ENCODE measurements at regions not wholly inside any gene's neighbourhood (a gene's known extent, or its start where the extent isn't known, plus 50 kb on each side); places are given as distances from the start of the nearest gene placed in this dataset.

DNA sequence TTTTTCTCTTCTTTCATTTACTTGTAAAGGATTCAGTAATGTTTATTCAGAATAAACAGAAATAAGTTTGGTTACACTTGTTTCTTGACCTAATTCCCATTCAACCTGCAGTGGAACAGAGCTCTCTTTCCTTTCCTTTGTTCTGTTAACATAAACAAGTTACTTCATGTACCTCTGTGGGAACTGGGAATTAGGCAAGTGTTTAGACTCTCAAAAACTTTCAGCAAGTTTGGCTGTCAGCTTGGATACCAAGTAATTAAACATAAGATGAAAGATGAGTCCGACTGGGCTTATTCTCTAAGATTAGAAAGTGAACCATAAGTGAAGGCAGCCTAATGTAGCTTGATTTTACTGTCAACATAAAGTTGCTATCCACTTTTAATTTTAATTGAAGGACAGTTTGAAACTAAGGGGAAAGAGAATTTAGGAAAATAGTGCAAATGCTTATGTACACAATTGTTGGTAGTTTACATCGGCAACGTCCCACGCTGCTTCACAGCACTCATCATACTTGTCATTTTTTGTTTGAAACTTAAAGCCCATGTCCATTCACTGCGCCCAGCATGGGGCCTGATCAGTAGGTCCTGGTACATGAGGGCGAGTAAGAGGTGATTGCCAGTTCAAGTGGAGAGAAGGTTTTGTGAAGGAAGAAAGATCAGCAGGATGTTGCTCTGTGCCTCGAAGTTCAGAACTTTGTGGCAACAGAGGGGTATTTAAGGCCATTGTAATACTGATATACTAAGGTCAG is 113.0 kb downstream of the PLEKHG1 start:
- no peak for DNase-seq (ENCODE audit: low spot score)

DNA sequence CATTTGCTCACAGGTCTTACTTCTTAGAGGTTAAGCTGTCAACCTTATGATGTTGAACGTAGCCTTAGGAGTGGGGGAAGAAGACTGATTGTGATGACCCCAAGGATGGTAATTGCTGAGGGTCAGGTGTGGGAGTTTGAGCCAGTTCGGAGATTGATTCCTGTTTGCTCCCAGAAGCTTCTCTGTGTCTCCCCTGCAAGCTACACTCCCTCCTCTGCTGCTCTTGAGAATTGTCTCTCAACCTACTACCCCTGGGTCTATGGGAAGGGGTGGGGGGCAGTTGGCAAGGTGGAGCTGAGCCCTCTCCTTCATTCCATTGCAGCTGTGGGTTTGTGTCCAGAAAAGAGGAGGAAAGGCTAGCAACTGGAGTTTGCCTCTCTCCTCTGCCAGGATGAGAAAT is 113.8 kb downstream of the PLEKHG1 start:
- no peak for DNase-seq (ENCODE audit: low spot score)

DNA sequence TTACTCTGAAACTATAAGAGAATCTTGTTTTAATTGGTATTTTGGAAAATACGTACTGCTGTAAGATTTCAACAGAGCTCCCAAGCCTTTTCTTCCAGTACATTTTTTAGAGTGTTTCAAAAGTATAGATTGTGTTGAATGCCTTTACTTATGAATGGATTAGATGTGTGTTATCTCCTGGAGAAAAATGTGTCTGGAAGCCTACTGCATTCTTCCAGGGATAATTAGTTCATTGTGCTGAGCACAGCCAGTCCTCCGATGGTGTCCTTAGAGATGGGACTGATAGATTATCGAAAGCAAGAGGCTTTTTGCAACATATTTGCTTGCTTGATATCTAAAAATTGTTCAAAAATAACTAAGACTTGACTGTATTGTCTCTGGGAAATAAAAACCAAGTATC is 114.2 kb downstream of the PLEKHG1 start:
- DNase-seq (ENCODE audit: low spot score): no peak

GRCh38 chr6:150715133-150715532 is 115.4 kb downstream of the PLEKHG1 start:
- DNase-seq (ENCODE audit: low spot score): no peak

- DNase-seq (ENCODE audit: low spot score): no peak
Observed at GRCh38 chr6:150717419-150717818, 117.7 kb downstream of the PLEKHG1 start.

- no peak for DNase-seq (ENCODE audit: low spot score)
Observed at GRCh38 chr6:150719099-150719766, 119.5 kb downstream of the PLEKHG1 start.

- DNase-seq (ENCODE audit: low spot score): no peak
Observed at GRCh38 chr6:150719831-150720230, 120.1 kb downstream of the PLEKHG1 start.

DNA sequence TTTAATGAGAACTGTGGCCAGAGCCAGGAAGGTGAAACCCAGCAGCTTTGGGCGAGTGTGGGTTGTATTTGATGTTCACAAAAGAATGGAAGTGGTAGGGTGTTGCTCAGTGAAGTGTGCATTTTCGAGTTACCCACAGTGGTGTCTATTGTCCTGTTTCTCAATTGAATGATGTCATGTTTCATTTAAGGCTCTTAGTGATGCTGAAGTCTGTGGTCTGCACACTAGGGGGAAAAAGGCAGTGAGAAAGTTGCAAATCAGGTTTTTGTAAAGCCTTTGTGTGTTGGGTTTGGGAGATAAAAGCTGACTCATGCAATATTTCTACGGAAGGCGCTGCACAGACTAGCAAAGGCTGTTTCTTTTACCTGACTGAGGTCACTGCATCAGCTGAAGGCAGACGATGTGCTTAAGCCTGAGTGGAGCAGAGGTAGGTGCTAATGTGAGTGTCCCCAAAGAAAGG is 121.1 kb downstream of the PLEKHG1 start:
- peak; percentile 43 for DNase-seq (ENCODE audit: low spot score)

DNA sequence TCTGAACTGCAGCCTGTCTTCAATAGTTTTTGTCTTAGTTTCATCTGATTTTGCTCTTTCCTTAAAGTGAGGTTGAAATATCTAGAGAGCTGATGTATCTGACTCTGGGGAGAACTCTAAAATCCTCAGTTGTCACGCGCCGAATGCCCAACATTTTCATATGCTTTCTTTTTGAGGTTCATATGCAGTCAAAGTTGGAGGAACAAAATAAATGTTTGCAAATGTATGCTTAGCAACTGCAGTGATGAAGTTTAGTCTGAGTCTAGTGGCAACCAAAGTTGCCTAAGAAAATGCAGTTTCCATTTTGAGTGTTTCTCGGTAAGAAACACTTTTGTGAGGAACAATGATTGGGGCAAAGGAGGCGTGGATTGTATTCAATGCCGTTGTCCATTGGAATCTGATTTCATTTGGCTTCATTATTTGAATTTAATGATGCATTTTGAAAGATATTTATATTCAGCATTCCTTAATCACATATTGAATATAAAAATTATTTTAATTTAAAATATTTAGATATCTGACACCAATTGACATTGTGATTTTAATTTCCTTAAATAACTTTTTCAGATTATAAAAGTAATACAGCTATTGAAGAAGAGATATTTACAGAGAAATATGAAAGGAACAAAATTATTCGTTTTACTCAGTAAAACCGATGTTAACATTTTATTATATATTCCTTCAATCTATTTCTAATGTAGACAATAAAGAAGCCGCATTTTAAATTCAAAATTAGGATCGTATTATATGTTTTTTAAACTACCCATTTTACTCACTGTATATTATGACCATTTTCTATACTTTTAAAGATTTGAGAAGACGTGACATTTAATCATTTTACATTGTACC is 122.0 kb downstream of the PLEKHG1 start:
- DNase-seq (ENCODE audit: low spot score): no peak

DNA sequence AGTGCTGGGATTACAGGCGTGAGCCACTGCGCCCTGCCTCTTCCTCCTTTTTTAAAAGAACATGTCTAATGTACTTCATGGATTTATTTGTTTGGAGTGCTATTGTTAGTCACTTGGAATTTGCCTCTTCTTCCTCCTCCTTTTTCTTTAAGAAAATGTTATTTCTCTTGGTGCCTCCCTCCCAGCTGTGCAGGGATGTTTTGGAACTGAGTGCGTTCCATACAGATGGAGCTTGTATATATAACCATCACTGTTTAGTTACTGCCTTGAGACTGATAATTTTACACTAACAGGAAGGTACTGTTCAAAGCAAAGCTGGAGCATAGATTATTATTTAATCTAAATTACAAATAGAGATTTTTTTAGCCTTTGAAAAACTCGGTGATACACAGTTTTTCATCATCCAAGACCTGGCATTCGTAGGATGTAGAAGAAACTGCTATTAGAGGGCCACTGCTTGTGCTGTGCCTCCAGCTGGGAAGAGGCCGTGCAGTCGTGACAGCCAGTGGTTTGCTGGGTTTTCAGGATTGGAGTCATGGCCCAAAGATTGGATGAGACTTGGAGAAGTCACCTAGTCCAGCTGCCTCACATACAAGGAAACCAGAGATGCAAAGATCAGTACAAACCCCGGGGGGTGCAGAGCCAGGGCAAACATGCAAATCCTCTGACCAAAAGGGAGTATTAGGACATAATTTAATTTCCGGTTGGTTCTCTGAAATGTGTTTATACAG is 123.1 kb downstream of the PLEKHG1 start:
- DNase-seq (ENCODE audit: low spot score): no peak

DNA sequence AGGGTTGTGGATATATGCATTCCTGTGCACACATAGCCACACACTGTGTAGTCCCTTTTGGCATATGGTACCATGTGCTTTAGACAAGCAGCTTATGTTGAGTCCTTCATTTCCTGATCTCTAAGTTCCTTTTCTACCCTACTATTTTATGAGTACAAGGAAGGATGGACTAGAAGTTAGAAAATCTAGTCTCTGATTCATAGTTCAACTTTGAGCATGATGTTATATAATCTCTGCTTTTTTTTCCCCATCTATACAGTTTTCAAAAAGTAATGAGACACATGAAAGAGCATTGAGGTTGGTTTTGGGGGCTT is 123.6 kb downstream of the PLEKHG1 start:
- no peak for DNase-seq (ENCODE audit: low spot score)

DNA sequence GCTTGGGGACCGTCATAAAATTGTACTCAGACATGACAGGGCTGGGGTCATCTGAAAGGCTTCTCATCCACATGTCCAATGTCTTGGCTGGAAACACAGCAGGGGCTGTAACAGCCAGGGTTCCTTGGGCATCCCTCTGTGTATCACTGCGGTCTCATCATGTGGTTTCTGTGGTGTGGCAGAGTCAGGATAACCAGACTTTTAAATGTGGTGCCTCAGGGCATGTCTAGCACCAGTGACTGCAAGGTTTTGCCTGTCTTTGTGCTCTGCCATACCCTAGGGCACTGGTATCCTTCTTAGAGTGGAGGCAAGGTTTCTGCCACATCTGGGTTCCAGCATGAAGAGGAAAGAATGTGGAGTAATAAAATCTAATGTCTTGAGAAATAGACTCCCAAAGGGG is 124.2 kb downstream of the PLEKHG1 start:
- DNase-seq (ENCODE audit: low spot score): peak; percentile 63

GRCh38 chr6:150725795-150726194 is 126.1 kb downstream of the PLEKHG1 start:
- DNase-seq (ENCODE audit: low spot score): no peak

DNA sequence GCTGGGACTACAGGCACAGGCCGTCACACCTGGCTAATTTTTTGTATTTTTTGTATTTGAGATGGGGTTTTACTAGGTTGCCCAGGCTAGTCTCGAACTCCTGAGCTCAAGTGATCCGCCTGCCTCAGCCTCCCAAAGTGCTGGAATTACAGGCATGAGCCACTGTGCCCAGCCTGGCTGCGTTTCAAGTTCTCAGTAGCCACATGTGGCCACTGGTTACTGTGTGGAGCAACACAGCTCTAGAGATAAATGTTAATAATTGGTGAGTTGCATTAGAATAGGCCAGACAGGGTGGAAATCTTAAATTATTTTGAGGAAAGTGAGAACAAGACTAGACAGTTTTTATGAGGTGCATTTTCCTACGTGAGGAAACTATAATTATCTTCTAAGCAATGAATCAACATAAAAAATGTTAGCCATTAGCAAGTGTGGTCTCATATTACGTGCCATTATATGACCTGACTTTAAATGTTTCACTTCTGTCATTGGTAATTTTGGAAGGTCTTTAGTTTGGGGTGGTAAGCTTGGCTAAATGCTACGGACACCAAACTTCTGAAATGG is 129.6 kb downstream of the PLEKHG1 start:
- DNase-seq (ENCODE audit: low spot score): no peak

- no peak for DNase-seq (ENCODE audit: low spot score)
Observed at GRCh38 chr6:150730801-150731457, 131.2 kb downstream of the PLEKHG1 start.

DNA sequence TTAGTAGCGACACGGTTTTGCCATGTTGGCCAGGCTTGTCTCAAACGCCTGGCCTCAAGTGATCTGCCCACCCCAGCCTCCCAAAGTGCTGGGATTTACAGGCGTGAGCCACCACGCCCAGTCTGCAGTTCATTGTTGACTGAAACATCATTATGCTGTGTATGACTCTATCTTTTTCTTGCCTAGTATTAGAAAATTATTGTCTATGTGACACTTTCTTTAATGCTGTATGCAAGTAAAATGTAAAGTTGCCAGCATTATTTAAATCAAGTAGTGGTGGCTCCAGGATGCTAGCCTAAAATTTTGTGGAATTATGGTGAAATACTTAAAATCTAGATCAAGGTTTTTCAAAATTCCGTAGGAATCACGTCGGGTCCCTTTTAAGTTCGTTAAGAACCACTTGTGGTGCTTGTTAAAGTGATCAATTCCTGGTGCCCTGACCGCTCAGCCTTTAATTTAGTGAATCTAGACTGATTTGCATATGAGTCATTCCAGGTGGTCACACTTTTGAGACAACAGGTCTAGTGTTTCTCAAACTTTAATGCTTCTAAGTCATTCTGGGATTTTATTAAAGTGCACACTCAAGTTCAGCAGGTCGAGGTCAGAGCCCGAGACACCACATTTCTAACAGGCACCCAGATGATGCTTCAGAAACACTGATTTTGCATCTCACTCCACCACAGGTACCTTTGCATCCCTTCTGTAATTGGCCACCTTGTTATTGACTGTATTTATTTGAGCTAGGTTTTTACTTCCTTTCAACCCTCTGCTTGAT is 132.6 kb upstream of the MTHFD1L start:
- no peak for DNase-seq (ENCODE audit: low spot score)

DNA sequence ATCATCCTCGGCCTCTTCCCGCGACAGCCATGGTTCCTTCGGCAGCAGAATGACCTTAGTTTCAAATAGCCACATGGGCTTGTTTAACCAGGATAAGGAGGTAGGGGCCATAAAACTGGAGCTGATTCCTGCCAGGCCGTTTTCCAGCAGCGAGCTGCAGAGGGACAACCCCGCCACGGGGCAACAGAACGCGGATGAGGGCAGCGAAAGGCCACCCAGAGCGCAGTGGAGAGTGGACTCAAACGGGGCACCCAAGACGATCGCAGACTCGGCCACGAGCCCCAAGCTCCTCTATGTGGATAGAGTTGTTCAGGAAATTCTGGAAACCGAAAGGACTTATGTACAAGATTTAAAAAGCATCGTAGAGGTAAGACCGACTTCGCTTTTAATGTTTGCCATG is 131.8 kb upstream of the MTHFD1L start:
- DNase-seq (ENCODE audit: low spot score): no peak

- peak; percentile 77 for DNase-seq (ENCODE audit: low spot score)
Observed at GRCh38 chr6:150734235-150734634, 131.3 kb upstream of the MTHFD1L start.

DNA sequence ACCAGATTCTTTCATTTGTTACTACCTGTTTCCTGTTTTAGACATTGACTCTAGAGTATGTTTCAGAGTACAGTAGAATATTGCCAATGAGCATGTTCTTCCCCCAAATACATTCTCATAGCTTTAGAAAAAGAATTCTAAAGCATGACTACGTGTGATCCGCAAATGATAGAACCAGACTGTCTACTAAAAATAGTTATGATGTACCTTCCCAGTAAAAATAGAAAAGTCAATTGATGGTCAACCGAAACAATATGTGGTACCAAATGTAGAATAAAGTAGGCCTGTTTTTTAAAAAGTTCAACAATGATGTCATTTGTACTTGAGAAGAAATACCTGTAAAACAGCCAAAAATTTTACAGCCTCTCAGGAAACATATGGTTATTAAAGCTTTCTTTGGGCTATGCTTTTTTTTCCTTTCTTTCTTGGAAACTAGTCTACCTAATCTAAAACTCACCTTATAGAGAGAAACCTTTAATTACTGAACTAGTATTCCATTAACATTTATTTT is 130.1 kb upstream of the MTHFD1L start:
- no peak for DNase-seq (ENCODE audit: low spot score)

DNA sequence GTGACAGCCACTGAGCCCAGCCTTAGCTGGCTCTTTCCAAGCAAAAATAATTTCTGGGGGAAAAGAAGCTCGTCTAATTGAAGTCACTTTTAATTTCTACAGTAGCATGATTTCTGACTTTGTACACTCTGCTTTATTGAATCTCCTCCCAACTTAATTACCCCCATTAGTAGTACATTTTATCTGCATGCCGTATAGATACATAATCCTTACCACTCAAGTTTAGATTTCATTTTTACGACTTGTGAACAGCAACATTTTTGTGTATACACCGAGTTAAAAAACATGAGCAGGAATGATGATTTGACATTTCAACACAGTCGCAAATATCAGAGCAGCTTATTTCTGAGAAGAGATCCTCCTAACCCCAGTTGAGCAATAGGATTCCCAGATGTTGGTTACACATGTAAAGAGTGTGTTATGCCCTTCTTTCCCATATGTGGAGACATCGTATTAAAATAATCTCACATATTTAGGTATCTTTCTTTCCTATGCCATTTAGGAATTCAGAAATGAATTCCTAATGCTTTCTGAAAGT is 127.3 kb upstream of the MTHFD1L start:
- DNase-seq (ENCODE audit: low spot score): no peak

Measured in A172 (cell line).